H1 (cell line): ENCODE measurements at regions not wholly inside any gene's neighbourhood (a gene's known extent, or its start where the extent isn't known, plus 50 kb on each side); places are given as distances from the start of the nearest gene placed in this dataset.

Experiments used
- CTCF ChIA-PET: fragments of 300-600 bp; sonication (Branson Sonifier 250); formaldehyde crosslinking; loops from one replicate; lab custom pipeline; 2021; ENCODE audit not compliant: partially characterized antibody; lab: Charles Lee
- POLR2A ChIA-PET: fragments of 300-600 bp; sonication (Branson Sonifier 250); formaldehyde crosslinking; loops from one replicate; lab custom pipeline; 2021; ENCODE audit warnings: inconsistent platforms; ENCODE audit not compliant: partially characterized antibody; lab: Charles Lee
- DNase-seq, 2 experiments: peaks; one replicate each; pipeline versions ENCODE4 v3.0.0 to v3.0.0-alpha.2; 2010 to 2022; ENCODE audit warnings: low spot score in 2 of 2, low read depth in 1 of 2, mixed read lengths in 1 of 2
- FAIRE-seq: peaks from 2 replicates; lab custom pipeline; 2011; peaks lifted over from hg19 to GRCh38; lab: Jason Lieb, UNC
- H2AFZ ChIP-seq: 2 replicates; pipeline ENCODE4 v1.8.1; 2012; ENCODE audit warnings: low read length, inconsistent platforms
- H2AK5ac ChIP-seq: 2 replicates; pipeline ENCODE4 v1.6.1; 2013; ENCODE audit warnings: low read depth, low read length
- H2BK120ac ChIP-seq: replicated peaks from 2 replicates; pipeline ENCODE3; 2013; ENCODE audit warnings: low read depth, low read length, inconsistent platforms
- H2BK12ac ChIP-seq: 2 replicates; pipeline ENCODE4 v1.6.1; 2013; ENCODE audit warnings: low read depth, low read length
- H2BK15ac ChIP-seq: 2 replicates; pipeline ENCODE4 v1.6.1; 2013; ENCODE audit warnings: low read length
- H2BK20ac ChIP-seq: 2 replicates; pipeline ENCODE4 v1.6.1; 2013; ENCODE audit warnings: low read length
- H2BK5ac ChIP-seq: 2 replicates; pipeline ENCODE4 v1.6.1; 2013; ENCODE audit warnings: low read depth, low read length
- H3K14ac ChIP-seq: 2 replicates; pipeline ENCODE4 v1.6.1; 2013; ENCODE audit warnings: inconsistent platforms; ENCODE audit not compliant: insufficient read length
- H3K18ac ChIP-seq: 2 replicates; pipeline ENCODE4 v1.6.1; 2013; ENCODE audit warnings: low read length; ENCODE audit errors: extremely low read depth
- H3K23ac ChIP-seq: 2 replicates; pipeline ENCODE4 v1.6.1; 2013; ENCODE audit warnings: inconsistent platforms; ENCODE audit not compliant: insufficient read length
- H3K23me2 ChIP-seq: 2 replicates; pipeline ENCODE4 v1.6.1; 2013; ENCODE audit warnings: low read depth, low read length
- H3K27ac ChIP-seq: 2 replicates; pipeline ENCODE4 v1.6.1; 2011; ENCODE audit warnings: low read depth, low read length, inconsistent platforms
- H3K27me3 ChIP-seq, 4 experiments: replicated peaks in 1 of 4; 1 replicate in 1 of 4; 2 replicates in 3 of 4; pipeline versions ENCODE4 v1.6.1 to v1.8.1; 2011 to 2013; ENCODE audit warnings: low read length in 3 of 4, mild to moderate bottlenecking in 3 of 4, inconsistent platforms in 2 of 4, mixed read lengths in 2 of 4, moderate library complexity in 1 of 4; ENCODE audit not compliant: control insufficient read depth in 3 of 4, insufficient read depth in 3 of 4; ENCODE audit errors: extremely low read depth in 1 of 4
- H3K36me3 ChIP-seq, 4 experiments: 2 replicates each; pipeline versions ENCODE4 v1.6.1 to v1.8.1; 2011 to 2013; ENCODE audit warnings: mild to moderate bottlenecking in 4 of 4, low read length in 3 of 4, moderate library complexity in 2 of 4, control low read depth in 1 of 4, inconsistent platforms in 1 of 4; ENCODE audit not compliant: insufficient read depth in 4 of 4, control insufficient read depth in 2 of 4
- H3K4ac ChIP-seq: replicated peaks from 2 replicates; pipeline ENCODE3; 2013; ENCODE audit warnings: low read length, low read depth, mixed read lengths, inconsistent platforms; ENCODE audit not compliant: insufficient read length
- H3K4me1 ChIP-seq, 4 experiments: replicated peaks in 1 of 4; 1 replicate in 1 of 4; 2 replicates in 3 of 4; pipeline versions ENCODE4 v1.6.1 to v1.8.1; 2011 to 2013; ENCODE audit warnings: low read length in 3 of 4, inconsistent platforms in 2 of 4, mixed read lengths in 1 of 4; ENCODE audit not compliant: insufficient read depth in 4 of 4, control insufficient read depth in 3 of 4
- H3K4me2 ChIP-seq, 2 experiments: 2 replicates each; pipeline versions ENCODE4 v1.6.1 to v1.8.1; 2011 to 2013; ENCODE audit warnings: low read depth in 2 of 2, low read length in 2 of 2, control low read depth in 1 of 2, inconsistent platforms in 1 of 2, mild to moderate bottlenecking in 1 of 2; ENCODE audit not compliant: insufficient read depth in 1 of 2
- H3K4me3 ChIP-seq, 4 experiments: fragments of 200-600, 300-600 bp in 1 of 4; sonication (generic), shearing (Covaris generic), sonication (Bioruptor Twin) in 1 of 4; 2 replicates each; pipeline versions ENCODE4 v1.5.1 to v1.8.1; 2011 to 2016; ENCODE audit warnings: low read length in 4 of 4, low read depth in 3 of 4, control low read depth in 2 of 4, inconsistent platforms in 2 of 4, mild to moderate bottlenecking in 2 of 4, mixed read lengths in 1 of 4, moderate library complexity in 1 of 4; ENCODE audit not compliant: insufficient read depth in 2 of 4; ENCODE audit errors: extremely low read depth in 1 of 4
- H3K56ac ChIP-seq: replicated peaks from 2 replicates; pipeline ENCODE3; 2013; ENCODE audit warnings: low read depth, mild to moderate bottlenecking, mixed read lengths, low read length, inconsistent platforms; ENCODE audit not compliant: insufficient read length
- H3K79me1 ChIP-seq: 2 replicates; pipeline ENCODE4 v1.6.1; 2013; ENCODE audit warnings: low read depth, low read length, control low read depth
- H3K79me2 ChIP-seq, 2 experiments: 2 replicates each; pipeline versions ENCODE4 v1.6.1 to v1.8.1; 2012 to 2013; ENCODE audit warnings: low read length in 2 of 2, mild to moderate bottlenecking in 2 of 2, inconsistent platforms in 1 of 2; ENCODE audit not compliant: insufficient read depth in 2 of 2, control insufficient read depth in 1 of 2
- H3K9ac ChIP-seq, 4 experiments: replicated peaks in 1 of 4; 1 replicate in 1 of 4; 2 replicates in 3 of 4; pipeline versions ENCODE4 v1.6.1 to v1.8.1; 2011 to 2013; ENCODE audit warnings: low read depth in 3 of 4, low read length in 3 of 4, control low read depth in 2 of 4, mild to moderate bottlenecking in 2 of 4, moderate library complexity in 2 of 4, inconsistent platforms in 1 of 4; ENCODE audit errors: extremely low read depth in 1 of 4
- H3K9me3 ChIP-seq, 2 experiments: 2 replicates each; pipeline versions ENCODE4 v1.6.1 to v1.8.1; 2012 to 2013; ENCODE audit warnings: mild to moderate bottlenecking in 2 of 2, moderate library complexity in 2 of 2, control low read depth in 1 of 2, inconsistent platforms in 1 of 2, low read depth in 1 of 2, low read length in 1 of 2, mixed read lengths in 1 of 2; ENCODE audit not compliant: insufficient read depth in 2 of 2
- H4K20me1 ChIP-seq, 2 experiments: replicated peaks in 1 of 2; 2 replicates each; pipeline versions ENCODE3 to v1.8.1; 2011 to 2013; ENCODE audit warnings: inconsistent platforms in 2 of 2, low read length in 2 of 2, mild to moderate bottlenecking in 1 of 2; ENCODE audit not compliant: insufficient read depth in 2 of 2, control insufficient read depth in 1 of 2
- H4K5ac ChIP-seq: 2 replicates; pipeline ENCODE4 v1.6.1; 2013; ENCODE audit warnings: low read length, low read depth, mixed read lengths, inconsistent platforms; ENCODE audit not compliant: insufficient read length
- H4K8ac ChIP-seq: 2 replicates; pipeline ENCODE4 v1.8.0; 2013; ENCODE audit warnings: mild to moderate bottlenecking, moderate library complexity, low read length, inconsistent platforms; ENCODE audit not compliant: insufficient read depth; ENCODE audit errors: extremely low read depth
- H4K91ac ChIP-seq: replicated peaks from 2 replicates; pipeline ENCODE3; 2013; ENCODE audit warnings: low read length, mixed read lengths, inconsistent platforms; ENCODE audit not compliant: insufficient read length
- BCL11A ChIP-seq, 2 experiments: IDR thresholded peaks; one replicate each; pipeline ENCODE4 v1.6.1; 2011; ENCODE audit warnings: low read depth in 2 of 2, low read length in 2 of 2, mild to moderate bottlenecking in 2 of 2
- CEBPB ChIP-seq: IDR thresholded peaks from 2 replicates; pipeline ENCODE4 v1.6.1; 2012; ENCODE audit warnings: low read depth, low read length
- CHD1 ChIP-seq: IDR thresholded peaks from 2 replicates; pipeline ENCODE4 v1.6.1; 2012; ENCODE audit warnings: low read depth, low read length, improper control_type of control experiment
- CTBP2 ChIP-seq: IDR thresholded peaks from 2 replicates; pipeline ENCODE4 v1.7.0; 2011; ENCODE audit warnings: borderline replicate concordance, mild to moderate bottlenecking, moderate library complexity, mixed read lengths, low read length; ENCODE audit not compliant: insufficient read depth, insufficient read length
- FOSL1 ChIP-seq: IDR thresholded peaks from 2 replicates; pipeline ENCODE4 v1.6.1; 2011; ENCODE audit warnings: mild to moderate bottlenecking, low read depth, low read length, moderate library complexity; ENCODE audit not compliant: insufficient read depth
- KDM5A ChIP-seq: fragments of 200-600 bp; IDR thresholded peaks from 2 replicates; pipeline ENCODE4 v1.7.1; 2012; ENCODE audit warnings: mild to moderate bottlenecking, low read length, inconsistent platforms, mixed read lengths
- RAD21 ChIP-seq, 2 experiments: IDR thresholded peaks in 1 of 2; conservative IDR thresholded peaks in 1 of 2; 2 replicates each; pipeline ENCODE4 v1.6.1; 2011; ENCODE audit warnings: low read depth in 2 of 2, low read length in 2 of 2, improper control_type of control experiment in 1 of 2, inconsistent platforms in 1 of 2, mild to moderate bottlenecking in 1 of 2, moderate library complexity in 1 of 2
- SUZ12 ChIP-seq: fragments of 200-600 bp; sonication (generic); IDR thresholded peaks from 2 replicates; pipeline ENCODE4 v1.6.1; 2012; ENCODE audit warnings: mild to moderate bottlenecking, inconsistent platforms, low read length, moderate library complexity, mixed read lengths
- TCF12 ChIP-seq: IDR thresholded peaks from 2 replicates; pipeline ENCODE4 v1.6.1; 2011; ENCODE audit warnings: low read depth, mild to moderate bottlenecking, low read length
- TEAD4 ChIP-seq: IDR thresholded peaks from 2 replicates; pipeline ENCODE4 v1.6.1; 2012; ENCODE audit warnings: low read depth, low read length, inconsistent platforms, mixed read lengths
- ZNF274 ChIP-seq: IDR thresholded peaks from 2 replicates; pipeline ENCODE4 v1.7.0; 2012; ENCODE audit warnings: low read length, borderline replicate concordance; ENCODE audit errors: extremely low read depth
- WGBS, 2 experiments: shearing (Covaris generic) in 1 of 2; methylation state at CpG; one replicate each; pipeline versions ENCODE4 v1.1.6 to v1.1.7; 2013 to 2015; ENCODE audit warnings: low lambda C conversion rate in 2 of 2, mixed read lengths in 2 of 2, inconsistent platforms in 1 of 2, low coverage in 1 of 2, missing lambda C conversion rate in 1 of 2; ENCODE audit not compliant: insufficient replicate concordance in 2 of 2, insufficient coverage in 1 of 2, insufficient read length in 1 of 2; ENCODE audit errors: extremely low coverage in 1 of 2, missing lambda C conversion rate in 1 of 2; 5-methylcytosine and 5-hydroxymethylcytosine counted together
- TF ChIP-seq, protein P1 (sequence below): IDR thresholded peaks from 2 replicates; pipeline ENCODE4 v1.6.1; 2011; ENCODE audit warnings: low read length, improper control_type of control experiment

DNA sequence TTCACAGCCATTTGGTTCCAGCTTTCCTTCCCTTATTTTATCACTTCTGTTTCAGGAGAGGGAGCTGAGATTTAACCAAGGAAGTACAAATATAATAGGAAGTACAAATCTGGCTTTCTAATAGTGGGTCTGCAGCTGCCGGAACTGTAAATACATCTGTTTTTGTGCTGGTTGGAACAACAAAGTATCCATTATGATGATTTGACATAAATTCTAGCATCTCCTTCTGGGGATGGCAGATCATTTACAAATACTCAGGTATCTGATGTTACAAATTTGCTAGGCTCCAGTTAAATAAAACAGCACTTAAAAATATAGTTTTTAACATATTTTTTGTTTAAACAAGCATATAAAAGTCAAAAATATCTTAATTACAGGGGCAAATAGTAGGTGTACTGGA lies 131.3 kb upstream of the SMIM21 start:
- Histone ChIP-seq H3K56ac (no peak overlapping the region), H3K9ac (no peak overlapping the region), H3K4ac (no peak overlapping the region), H4K5ac (no peak overlapping the region), H2AK5ac (no peak overlapping the region), H3K36me3 (no peaks in the 10 kb centered on the region), H2AFZ (no peak overlapping the region), H4K20me1 (no peaks in the 10 kb centered on the region), H3K23ac (no peak overlapping the region), H3K4me2 (no peak overlapping the region), H3K14ac (no peak overlapping the region), H3K27ac (no peak overlapping the region), H3K9me3 (no peaks in the 10 kb centered on the region), H2BK15ac (no peak overlapping the region), H3K18ac (no peak overlapping the region), H4K8ac (no peak overlapping the region), H2BK20ac (no peak overlapping the region), H3K79me2 (no peaks in the 10 kb centered on the region), H3K4me1 (peaks cover 0 to 4% (median 2%) of the 10 kb centered on the region in 4 experiments; a peak in 1 of 7 replicates), H4K91ac (no peak overlapping the region), H2BK12ac (no peak overlapping the region), H3K79me1 (no peaks in the 10 kb centered on the region), H2BK120ac (no peak overlapping the region), H3K27me3 (no peaks in the 10 kb centered on the region), H3K23me2 (no peaks in the 10 kb centered on the region), H3K4me3 (no peak overlapping the region), H2BK5ac (no peak overlapping the region)
- WGBS, 2 experiments = 100% methylated on average over 1 of the region's 1 CpG; no CpG with 5 or more reads in 1 of the 2 experiments
- CTCF ChIA-PET = no interaction called here
- FAIRE-seq (no peak), DNase-seq (no peak)
- no peak for TF ChIP-seq RAD21 (IDR thresholded peaks at IDR 0.05 in 1 of 2, conservative IDR thresholded peaks at IDR 0.05 in 1 of 2; ENCODE audit: low read depth in 2 of 2, low read length in 2 of 2)
- no peak for TF ChIP-seq FOSL1
- TF ChIP-seq, protein P1, sequence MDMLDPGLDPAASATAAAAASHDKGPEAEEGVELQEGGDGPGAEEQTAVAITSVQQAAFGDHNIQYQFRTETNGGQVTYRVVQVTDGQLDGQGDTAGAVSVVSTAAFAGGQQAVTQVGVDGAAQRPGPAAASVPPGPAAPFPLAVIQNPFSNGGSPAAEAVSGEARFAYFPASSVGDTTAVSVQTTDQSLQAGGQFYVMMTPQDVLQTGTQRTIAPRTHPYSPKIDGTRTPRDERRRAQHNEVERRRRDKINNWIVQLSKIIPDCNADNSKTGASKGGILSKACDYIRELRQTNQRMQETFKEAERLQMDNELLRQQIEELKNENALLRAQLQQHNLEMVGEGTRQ = no peak
- no peak for TF ChIP-seq BCL11A (IDR thresholded peaks at IDR 0.05; ENCODE audit: low read depth in 2 of 2, low read length in 2 of 2)
- no peak for TF ChIP-seq ZNF274
- no peak for TF ChIP-seq SUZ12
- TF ChIP-seq CEBPB = no peak
- no peak for TF ChIP-seq TCF12
- no peak for TF ChIP-seq KDM5A
- TF ChIP-seq CHD1 = no peak
- no peak for TF ChIP-seq TEAD4
- no peak for TF ChIP-seq CTBP2
- POLR2A ChIA-PET = no interaction called here
